Forelimb muscle (tissue), 1 donor: ENCODE measurements at regions not wholly inside any gene's neighbourhood (a gene's known extent, or its start where the extent isn't known, plus 50 kb on each side); places are given as distances from the start of the nearest gene placed in this dataset.
A peak's percentile ranks its signal among the peaks of the same experiment; 100 is the strongest.
"Not testable (repeated sequence)": the region's sequence is repeated elsewhere in the genome, so short reads cannot be mapped to it uniquely, and the experiment has no call there.

Source experiments
- DNase-seq: peaks from one replicate; pipeline ENCODE4 v3.0.0-alpha.2; 2013; ENCODE audit warnings: low read depth

- no peak for DNase-seq
Measured at GRCh38 chrX:87236830-87237440, 280.7 kb upstream of the KLHL4 start.

GRCh38 chrX:87265518-87265917, 252.1 kb upstream of the KLHL4 start:
- no peak for DNase-seq

GRCh38 chrX:87272491-87272890, 245.1 kb upstream of the KLHL4 start:
- no peak for DNase-seq

GRCh38 chrX:87299563-87300160, 217.9 kb upstream of the KLHL4 start:
- DNase-seq: peak; percentile 9

- no peak for DNase-seq
Measured at GRCh38 chrX:87310780-87311179, 206.8 kb upstream of the KLHL4 start.

- DNase-seq: no peak
Measured at GRCh38 chrX:87327267-87327666, 190.3 kb upstream of the KLHL4 start.

- DNase-seq: no peak
Measured at GRCh38 chrX:87337267-87337666, 180.3 kb upstream of the KLHL4 start.

GRCh38 chrX:87338510-87338909, 179.1 kb upstream of the KLHL4 start:
- DNase-seq: peak; percentile 0

GRCh38 chrX:87370865-87371264, 146.7 kb upstream of the KLHL4 start:
- no peak for DNase-seq

GRCh38 chrX:87374324-87374723, 143.3 kb upstream of the KLHL4 start:
- DNase-seq: no peak

GRCh38 chrX:87376896-87377295, 140.7 kb upstream of the KLHL4 start:
- DNase-seq: no peak

GRCh38 chrX:87388381-87388780, 129.2 kb upstream of the KLHL4 start:
- no peak for DNase-seq

- no peak for DNase-seq
Measured at GRCh38 chrX:87391742-87392141, 125.9 kb upstream of the KLHL4 start.

- DNase-seq: no peak
Measured at GRCh38 chrX:87392369-87392768, 125.2 kb upstream of the KLHL4 start.

GRCh38 chrX:87397103-87397886, 120.3 kb upstream of the KLHL4 start:
- DNase-seq: no peak

- DNase-seq: no peak
Measured at GRCh38 chrX:87402256-87402655, 115.3 kb upstream of the KLHL4 start.

GRCh38 chrX:87403551-87403950, 114.1 kb upstream of the KLHL4 start:
- no peak for DNase-seq

- DNase-seq: no peak
Measured at GRCh38 chrX:87409113-87409841, 108.3 kb upstream of the KLHL4 start.

- no peak for DNase-seq
Measured at GRCh38 chrX:87425618-87426017, 92.0 kb upstream of the KLHL4 start.

GRCh38 chrX:87434618-87435017, 83.0 kb upstream of the KLHL4 start:
- no peak for DNase-seq

GRCh38 chrX:87448613-87449012, 69.0 kb upstream of the KLHL4 start:
- not testable (repeated sequence) for DNase-seq

- not testable (repeated sequence) for DNase-seq
Measured at GRCh38 chrX:87465757-87466156, 51.8 kb upstream of the KLHL4 start.
